Endothelial cell of umbilical vein (primary cell): ENCODE measurements at regions not wholly inside any gene's neighbourhood (a gene's known extent, or its start where the extent isn't known, plus 50 kb on each side); places are given as distances from the start of the nearest gene placed in this dataset.

ENCODE experiments used
- BruUV-seq: library from RNA; stranded (reverse); fragments of 400-500 nt; replicated peaks from 2 replicates; lab custom pipeline; 2021; lab: Mats Ljungman, UMichigan
- CTCF ChIA-PET: fragments of 300-600, 350-600 bp; sonication (Branson Sonifier 250); formaldehyde crosslinking; loops from one replicate; lab custom pipeline; 2021; ENCODE audit warnings: antibody characterized with exemption, inconsistent platforms; lab: Charles Lee
- POLR2A ChIA-PET: fragments of 300-600, 350-600 bp; sonication (Branson Sonifier 250); formaldehyde crosslinking; loops from one replicate; lab custom pipeline; 2021; ENCODE audit warnings: antibody characterized with exemption, inconsistent platforms; lab: Charles Lee
- DNase-seq: peaks from one replicate; pipeline ENCODE4 v3.0.0-alpha.2; 2011; ENCODE audit warnings: low read depth, low spot score
- FAIRE-seq: peaks from 2 replicates; lab custom pipeline; 2011; peaks lifted over from hg19 to GRCh38; lab: Jason Lieb, UNC
- H2AFZ ChIP-seq: 2 replicates; pipeline ENCODE4 v1.6.0; 2012; ENCODE audit warnings: low read depth, low read length, control low read depth, inconsistent platforms
- H3K27ac ChIP-seq: 2 replicates; pipeline ENCODE4 v1.5.1; 2011; ENCODE audit warnings: low read depth, mild to moderate bottlenecking, control low read depth, low read length, moderate library complexity; ENCODE audit not compliant: insufficient read depth
- H3K27me3 ChIP-seq, 2 experiments: 2 replicates each; pipeline versions ENCODE4 v1.6.0 to v1.6.1; 2011; ENCODE audit warnings: low read length in 2 of 2, mixed read lengths in 1 of 2; ENCODE audit not compliant: control insufficient read depth in 2 of 2, insufficient read depth in 2 of 2
- H3K36me3 ChIP-seq, 2 experiments: 2 replicates in 1 of 2; 3 replicates in 1 of 2; pipeline ENCODE4 v1.5.1; 2011; ENCODE audit warnings: low read length in 2 of 2, mild to moderate bottlenecking in 1 of 2, moderate library complexity in 1 of 2; ENCODE audit not compliant: control insufficient read depth in 2 of 2, insufficient read depth in 2 of 2; ENCODE audit errors: extremely low read depth in 1 of 2
- H3K4me1 ChIP-seq: 3 replicates; pipeline ENCODE4 v1.5.1; 2011; ENCODE audit warnings: mild to moderate bottlenecking, low read length; ENCODE audit not compliant: control insufficient read depth, insufficient read depth; ENCODE audit errors: extremely low read depth
- H3K4me2 ChIP-seq: 2 replicates; pipeline ENCODE4 v1.6.1; 2011; ENCODE audit warnings: low read length, control low read depth, mixed read lengths; ENCODE audit not compliant: insufficient read depth
- H3K4me3 ChIP-seq, 3 experiments: fragments of 200-600 bp in 1 of 3; sonication (generic), shearing (Covaris generic) in 1 of 3; replicated peaks in 1 of 3; 2 replicates each; pipeline ENCODE4 v1.5.1; 2011 to 2016; ENCODE audit warnings: control low read depth in 3 of 3, low read length in 3 of 3, mild to moderate bottlenecking in 2 of 3, inconsistent platforms in 1 of 3, low read depth in 1 of 3, moderate library complexity in 1 of 3; ENCODE audit not compliant: insufficient read depth in 1 of 3
- H3K79me2 ChIP-seq: 2 replicates; pipeline ENCODE4 v1.6.0; 2012; ENCODE audit warnings: low read length, inconsistent platforms; ENCODE audit not compliant: control insufficient read depth, insufficient read depth
- H3K9ac ChIP-seq: replicated peaks from 2 replicates; pipeline ENCODE3; 2011; ENCODE audit warnings: low read length, control low read depth; ENCODE audit not compliant: insufficient read depth; ENCODE audit errors: extremely low read depth
- H3K9me1 ChIP-seq: replicated peaks from 3 replicates; pipeline ENCODE4 v1.6.0; 2011; ENCODE audit warnings: mild to moderate bottlenecking, low read length; ENCODE audit not compliant: control insufficient read depth, insufficient read depth; ENCODE audit errors: extremely low read depth
- H3K9me3 ChIP-seq: replicated peaks from 2 replicates; pipeline ENCODE4 v1.5.1; 2012; ENCODE audit warnings: low read length, inconsistent platforms; ENCODE audit not compliant: control insufficient read depth, insufficient read depth
- H4K20me1 ChIP-seq: replicated peaks from 2 replicates; pipeline ENCODE3; 2011; ENCODE audit warnings: mild to moderate bottlenecking, low read length; ENCODE audit not compliant: control insufficient read depth, insufficient read depth; ENCODE audit errors: extremely low read depth
- EZH2 ChIP-seq: IDR thresholded peaks from 2 replicates; pipeline ENCODE4 v1.6.1; 2012; ENCODE audit warnings: borderline replicate concordance, low read depth, mild to moderate bottlenecking, moderate library complexity, low read length, inconsistent platforms; ENCODE audit not compliant: severe bottlenecking
- FOS ChIP-seq: IDR thresholded peaks from 2 replicates; pipeline ENCODE4 v1.6.1; 2011; ENCODE audit warnings: mild to moderate bottlenecking, low read length, moderate library complexity, borderline replicate concordance; ENCODE audit not compliant: insufficient read depth
- GATA2 ChIP-seq: IDR thresholded peaks from 2 replicates; pipeline ENCODE4 v1.7.0; 2011; ENCODE audit warnings: low read depth, mild to moderate bottlenecking, moderate library complexity, mixed read lengths, low read length; ENCODE audit not compliant: insufficient read length, insufficient read depth
- JUN ChIP-seq: IDR thresholded peaks from 2 replicates; pipeline ENCODE4 v1.6.1; 2011; ENCODE audit warnings: borderline replicate concordance, low read depth; ENCODE audit not compliant: insufficient read length, insufficient read depth
- MAX ChIP-seq: IDR thresholded peaks from 2 replicates; pipeline ENCODE4 v1.6.1; 2011; ENCODE audit not compliant: insufficient read depth, insufficient read length
- MYC ChIP-seq: IDR thresholded peaks from one replicate; pipeline ENCODE4 v1.6.1; 2011; ENCODE audit warnings: mild to moderate bottlenecking, low read depth, low read length
- POLR2A ChIP-seq: IDR thresholded peaks from 2 replicates; pipeline ENCODE4 v1.6.1; 2012; ENCODE audit warnings: low read depth, mild to moderate bottlenecking, control low read depth, low read length
- POLR2AphosphoS5 ChIP-seq: IDR thresholded peaks from 2 replicates; pipeline ENCODE4 v1.6.1; 2012; ENCODE audit warnings: low read depth, mild to moderate bottlenecking, control low read depth, low read length, moderate library complexity; ENCODE audit not compliant: insufficient read depth
- dilution Hi-C: fragments of 300-500 bp; cut with MboI; formaldehyde crosslinking; loops from one replicate; pipeline ENCODE4 v1.15.0; 2019; ENCODE audit warnings: low sequenced_read_pairs; ENCODE audit not compliant: extremely low pct_ligation_motif_present
- intact Hi-C: fragments of 100-400 bp; cut with micrococcal nuclease; formaldehyde crosslinking; loops from one replicate; pipeline ENCODE4 v1.10.0; 2022
- TF ChIP-seq, protein P1 (sequence below), 2 donors: IDR thresholded peaks; 1 replicate in 1 of 2; 2 replicates in 1 of 2; pipeline ENCODE4 v1.5.1; 2011; ENCODE audit warnings: low read length in 2 of 2, mild to moderate bottlenecking in 2 of 2, moderate library complexity in 2 of 2, control low read depth in 1 of 2, inconsistent platforms in 1 of 2, low read depth in 1 of 2; ENCODE audit not compliant: insufficient read depth in 1 of 2; ENCODE audit errors: extremely low read depth in 1 of 2

DNA sequence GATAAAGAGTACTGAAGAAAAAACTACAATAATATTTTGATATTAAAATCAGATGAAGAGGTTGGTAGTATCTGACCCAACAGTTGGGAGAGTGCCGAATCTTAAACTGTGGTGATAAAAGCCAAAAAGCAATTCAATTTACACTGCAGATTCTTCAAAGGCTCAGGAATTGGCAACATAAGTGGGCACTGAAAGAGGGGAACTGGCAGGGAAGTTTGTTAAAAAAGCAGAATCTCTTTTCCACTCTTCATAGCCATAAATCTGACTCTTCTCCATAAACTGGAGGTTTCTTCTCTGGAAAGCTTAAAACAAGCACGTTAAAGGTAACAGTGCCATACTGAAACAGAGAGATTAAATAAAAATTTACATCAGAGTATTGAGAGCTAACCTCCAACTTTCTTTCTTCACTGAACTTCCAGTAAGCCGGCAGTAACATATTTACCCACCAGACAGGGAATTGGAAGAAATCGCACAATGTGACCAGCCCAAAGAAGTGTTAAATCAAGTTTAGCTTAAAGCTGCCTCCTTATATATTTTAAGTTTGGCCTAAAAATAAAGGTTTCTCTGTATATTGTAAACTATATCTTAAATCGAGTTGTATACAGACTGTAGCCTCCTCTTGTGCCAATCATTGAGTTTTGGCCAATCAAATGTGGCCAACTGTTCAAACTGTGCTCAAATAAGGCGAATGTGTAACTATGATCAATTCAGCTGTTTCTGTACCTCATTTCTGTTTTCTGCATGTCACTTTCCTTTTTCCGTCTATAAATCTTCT, 358.3 kb downstream of the NXPE2 start:
- ChIA-PET POLR2A (no interaction called here), CTCF (no interaction called here)
- H3K4me1 ChIP-seq: no peaks in the 10 kb centered on the region
- no peaks in the 10 kb centered on the region for H3K79me2 ChIP-seq
- H3K4me2 ChIP-seq: no peak overlapping the region
- no TSS peak for BruUV-seq
- no peak for FAIRE-seq
- H3K36me3 ChIP-seq: no peaks in the 10 kb centered on the region
- H3K4me3 ChIP-seq: no peak overlapping the region
- no peak for TF ChIP-seq MAX
- H2AFZ ChIP-seq: no peak overlapping the region
- no peaks in the 10 kb centered on the region for H3K9me3 ChIP-seq
- no peak overlapping the region for H3K27ac ChIP-seq
- no peak for DNase-seq
- no peak overlapping the region for H3K9ac ChIP-seq
- no peaks in the 10 kb centered on the region for H3K27me3 ChIP-seq
- intact Hi-C loops (no loop called here), dilution Hi-C loops (no loop called here)
- no peaks in the 10 kb centered on the region for H4K20me1 ChIP-seq
- no peaks in the 10 kb centered on the region for H3K9me1 ChIP-seq

DNA sequence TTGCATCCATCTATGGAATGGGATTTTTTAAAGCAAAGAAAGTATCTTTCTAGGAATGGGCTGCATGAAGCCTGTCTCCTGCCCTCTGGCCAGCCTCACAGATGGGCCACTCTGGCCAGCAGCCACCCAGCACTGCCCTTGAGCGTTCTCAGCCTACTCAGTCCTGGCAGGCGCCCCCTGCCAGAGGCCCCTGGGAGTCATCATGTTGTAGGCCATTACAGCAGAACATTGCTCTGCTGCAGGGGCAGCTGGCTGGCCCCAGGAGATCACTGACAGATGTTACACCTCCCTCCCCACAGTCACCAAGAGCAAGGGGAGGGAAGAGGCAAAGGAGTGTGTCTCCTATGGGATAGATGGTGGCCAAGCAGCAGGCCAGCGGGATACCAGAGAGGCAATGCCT, 363.7 kb downstream of the NXPE2 start:
- DNase-seq (no peak), FAIRE-seq (no peak)
- H3K4me3 ChIP-seq: no peak overlapping the region
- H3K9me3 ChIP-seq: peaks cover 1% of the 10 kb centered on the region
- H3K4me1 ChIP-seq: no peaks in the 10 kb centered on the region
- POLR2A ChIA-PET: no interaction called here
- no peak overlapping the region for H3K27ac ChIP-seq
- no peaks in the 10 kb centered on the region for H4K20me1 ChIP-seq
- H3K36me3 ChIP-seq: no peaks in the 10 kb centered on the region
- dilution Hi-C loops (no loop called here), intact Hi-C loops (no loop called here)
- TF ChIP-seq POLR2A (no peak), GATA2 (no peak), EZH2 (no peak), JUN (no peak), MAX (no peak), FOS (no peak), POLR2AphosphoS5 (no peak), MYC (no peak)
- TF ChIP-seq, protein P1, sequence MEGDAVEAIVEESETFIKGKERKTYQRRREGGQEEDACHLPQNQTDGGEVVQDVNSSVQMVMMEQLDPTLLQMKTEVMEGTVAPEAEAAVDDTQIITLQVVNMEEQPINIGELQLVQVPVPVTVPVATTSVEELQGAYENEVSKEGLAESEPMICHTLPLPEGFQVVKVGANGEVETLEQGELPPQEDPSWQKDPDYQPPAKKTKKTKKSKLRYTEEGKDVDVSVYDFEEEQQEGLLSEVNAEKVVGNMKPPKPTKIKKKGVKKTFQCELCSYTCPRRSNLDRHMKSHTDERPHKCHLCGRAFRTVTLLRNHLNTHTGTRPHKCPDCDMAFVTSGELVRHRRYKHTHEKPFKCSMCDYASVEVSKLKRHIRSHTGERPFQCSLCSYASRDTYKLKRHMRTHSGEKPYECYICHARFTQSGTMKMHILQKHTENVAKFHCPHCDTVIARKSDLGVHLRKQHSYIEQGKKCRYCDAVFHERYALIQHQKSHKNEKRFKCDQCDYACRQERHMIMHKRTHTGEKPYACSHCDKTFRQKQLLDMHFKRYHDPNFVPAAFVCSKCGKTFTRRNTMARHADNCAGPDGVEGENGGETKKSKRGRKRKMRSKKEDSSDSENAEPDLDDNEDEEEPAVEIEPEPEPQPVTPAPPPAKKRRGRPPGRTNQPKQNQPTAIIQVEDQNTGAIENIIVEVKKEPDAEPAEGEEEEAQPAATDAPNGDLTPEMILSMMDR (IDR thresholded peaks at IDR 0.05; ENCODE audit: extremely low read depth in 1 of 2, insufficient read depth in 1 of 2, low read depth in 1 of 2, low read length in 2 of 2): no peak
- H3K9me1 ChIP-seq: no peaks in the 10 kb centered on the region
- CTCF ChIA-PET: no interaction called here
- BruUV-seq: no TSS peak
- no peaks in the 10 kb centered on the region for H3K27me3 ChIP-seq
- no peak overlapping the region for H3K9ac ChIP-seq
- H3K79me2 ChIP-seq: no peaks in the 10 kb centered on the region
- H3K4me2 ChIP-seq: no peak overlapping the region
- H2AFZ ChIP-seq: no peak overlapping the region
